Neutrophil (primary cell): ENCODE measurements at regions not wholly inside any gene's neighbourhood (a gene's known extent, or its start where the extent isn't known, plus 50 kb on each side); places are given as distances from the start of the nearest gene placed in this dataset.

Experiments used
- H3K27ac ChIP-seq: fragments of 200-600 bp; sonication (generic); 2 replicates; pipeline ENCODE4 v1.5.1; 2016; ENCODE audit warnings: mild to moderate bottlenecking, moderate library complexity
- H3K27me3 ChIP-seq: fragments of 200-600 bp; sonication (generic); 2 replicates; pipeline ENCODE4 v1.6.0; 2016; ENCODE audit warnings: mild to moderate bottlenecking
- H3K36me3 ChIP-seq: fragments of 200-600 bp; sonication (generic); 2 replicates; pipeline ENCODE4 v1.5.1; 2017
- H3K4me1 ChIP-seq, 2 experiments: fragments of 200-600 bp in 1 of 2; sonication (generic) in 1 of 2; 1 replicate in 1 of 2; 2 replicates in 1 of 2; pipeline versions ENCODE4 v1.5.1 to v1.6.1; 2013 to 2016; ENCODE audit warnings: low read depth in 1 of 2, low read length in 1 of 2, mild to moderate bottlenecking in 1 of 2, moderate library complexity in 1 of 2; ENCODE audit not compliant: control insufficient read depth in 1 of 2, insufficient read depth in 1 of 2
- H3K4me3 ChIP-seq, 2 experiments: fragments of 200-600 bp in 1 of 2; sonication (generic) in 1 of 2; 1 replicate in 1 of 2; 2 replicates in 1 of 2; pipeline ENCODE4 v1.5.1; 2013 to 2016; ENCODE audit warnings: low read depth in 1 of 2, low read length in 1 of 2, mild to moderate bottlenecking in 1 of 2, moderate library complexity in 1 of 2
- H3K9me3 ChIP-seq: fragments of 200-600 bp; sonication (generic); 2 replicates; pipeline ENCODE4 v1.5.1; 2016
- TF ChIP-seq, protein P1 (sequence below): fragments of 200-600 bp; sonication (generic); IDR thresholded peaks from 2 replicates; pipeline ENCODE4 v1.5.1; 2016; ENCODE audit warnings: antibody characterized with exemption

DNA sequence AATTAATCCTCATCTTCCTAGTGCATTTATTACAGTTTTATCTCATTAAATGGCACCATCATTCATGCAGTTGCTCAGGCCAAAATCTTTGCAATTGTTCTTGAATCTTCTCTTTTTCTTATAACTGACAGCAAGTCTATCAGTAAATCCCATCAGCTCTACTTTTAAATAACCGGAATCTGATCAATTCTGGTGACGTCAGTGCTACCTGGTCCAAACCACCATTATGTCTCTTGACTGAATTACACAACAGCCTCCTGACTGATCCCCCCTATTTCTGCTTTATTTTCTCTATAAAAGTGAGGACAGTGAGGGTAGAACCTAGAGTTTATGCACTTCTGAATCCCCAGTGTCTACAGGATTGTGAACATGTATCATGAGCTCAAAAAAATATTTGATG, 787.4 kb downstream of the AACS start:
- Histone ChIP-seq H3K27me3 (no peaks in the 10 kb centered on the region), H3K9me3 (no peaks in the 10 kb centered on the region), H3K4me3 (no peak overlapping the region), H3K27ac (no peak overlapping the region), H3K4me1 (no peaks in the 10 kb centered on the region), H3K36me3 (no peaks in the 10 kb centered on the region)
- TF ChIP-seq, protein P1, sequence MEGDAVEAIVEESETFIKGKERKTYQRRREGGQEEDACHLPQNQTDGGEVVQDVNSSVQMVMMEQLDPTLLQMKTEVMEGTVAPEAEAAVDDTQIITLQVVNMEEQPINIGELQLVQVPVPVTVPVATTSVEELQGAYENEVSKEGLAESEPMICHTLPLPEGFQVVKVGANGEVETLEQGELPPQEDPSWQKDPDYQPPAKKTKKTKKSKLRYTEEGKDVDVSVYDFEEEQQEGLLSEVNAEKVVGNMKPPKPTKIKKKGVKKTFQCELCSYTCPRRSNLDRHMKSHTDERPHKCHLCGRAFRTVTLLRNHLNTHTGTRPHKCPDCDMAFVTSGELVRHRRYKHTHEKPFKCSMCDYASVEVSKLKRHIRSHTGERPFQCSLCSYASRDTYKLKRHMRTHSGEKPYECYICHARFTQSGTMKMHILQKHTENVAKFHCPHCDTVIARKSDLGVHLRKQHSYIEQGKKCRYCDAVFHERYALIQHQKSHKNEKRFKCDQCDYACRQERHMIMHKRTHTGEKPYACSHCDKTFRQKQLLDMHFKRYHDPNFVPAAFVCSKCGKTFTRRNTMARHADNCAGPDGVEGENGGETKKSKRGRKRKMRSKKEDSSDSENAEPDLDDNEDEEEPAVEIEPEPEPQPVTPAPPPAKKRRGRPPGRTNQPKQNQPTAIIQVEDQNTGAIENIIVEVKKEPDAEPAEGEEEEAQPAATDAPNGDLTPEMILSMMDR = no peak

DNA sequence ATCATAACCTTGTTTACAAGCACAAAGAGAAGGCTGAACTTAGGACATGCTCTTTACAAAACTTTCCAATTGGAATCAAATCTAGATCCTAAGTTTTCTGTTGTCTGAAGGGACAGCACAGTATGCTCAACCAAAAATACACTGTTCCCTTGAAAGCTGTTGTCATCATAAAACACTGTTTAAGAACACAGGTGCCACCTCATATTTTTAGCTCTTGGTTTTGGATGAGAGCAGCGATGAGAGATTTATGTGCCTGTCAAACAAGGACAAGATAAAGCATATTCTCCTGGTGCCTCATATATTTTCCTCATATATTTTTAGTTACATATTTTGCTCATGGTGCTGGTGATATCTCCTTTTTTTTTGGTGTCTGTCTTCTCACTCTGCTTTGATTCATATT, 788.4 kb downstream of the AACS start:
- Histone ChIP-seq H3K27me3 (no peaks in the 10 kb centered on the region), H3K4me1 (no peaks in the 10 kb centered on the region), H3K27ac (no peak overlapping the region), H3K9me3 (no peaks in the 10 kb centered on the region), H3K36me3 (no peaks in the 10 kb centered on the region), H3K4me3 (no peak overlapping the region)
- TF ChIP-seq, protein P1 = no peak

DNA sequence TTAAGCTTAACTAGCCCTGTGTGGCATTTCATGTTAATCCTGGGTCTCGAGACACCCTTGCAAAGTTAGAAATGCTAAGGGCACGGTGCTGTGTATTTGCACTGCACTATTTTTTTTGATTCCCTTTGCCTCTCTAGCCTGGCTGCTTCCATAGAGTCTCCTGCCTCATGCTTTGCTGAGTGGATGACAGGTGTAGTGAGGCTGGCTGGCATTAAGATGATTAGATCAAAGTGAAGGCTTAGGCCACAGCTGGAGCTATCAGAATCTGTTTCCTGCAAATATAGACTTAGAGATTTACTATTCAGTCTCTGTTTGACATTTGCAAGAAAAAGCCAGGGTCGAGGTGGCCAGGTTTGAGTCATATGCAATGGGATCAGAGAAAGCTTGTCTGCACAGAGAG, 791.1 kb downstream of the AACS start:
- TF ChIP-seq, protein P1 = no peak
- Histone ChIP-seq H3K36me3 (no peaks in the 10 kb centered on the region), H3K4me3 (no peak overlapping the region), H3K27ac (no peak overlapping the region), H3K27me3 (peaks cover 7% of the 10 kb centered on the region), H3K9me3 (no peaks in the 10 kb centered on the region), H3K4me1 (no peaks in the 10 kb centered on the region)

DNA sequence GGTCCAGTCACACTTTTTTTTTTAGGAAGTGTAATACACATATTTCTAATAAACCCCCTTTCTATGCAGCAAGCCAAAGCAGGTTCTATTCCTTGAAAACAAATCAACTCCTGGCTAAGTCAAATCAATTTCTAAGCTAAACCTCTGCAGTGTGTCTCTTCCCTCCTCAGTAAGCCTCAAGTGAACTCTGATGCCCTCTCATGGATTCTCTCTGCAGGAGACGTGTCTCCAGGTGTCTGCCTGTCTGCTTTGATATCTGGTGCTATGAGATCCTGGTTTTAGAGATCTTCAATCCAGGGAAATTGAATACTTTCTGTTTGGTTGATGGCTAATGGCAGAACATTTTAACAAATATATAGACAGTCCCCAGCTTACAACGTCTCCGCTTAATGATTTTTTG, 791.7 kb downstream of the AACS start:
- H3K9me3 ChIP-seq = no peaks in the 10 kb centered on the region
- no peak overlapping the region for H3K4me3 ChIP-seq
- TF ChIP-seq, protein P1 = no peak
- H3K27ac ChIP-seq = no peak overlapping the region
- peaks cover 12% of the 10 kb centered on the region for H3K27me3 ChIP-seq
- no peaks in the 10 kb centered on the region for H3K36me3 ChIP-seq
- H3K4me1 ChIP-seq = no peaks in the 10 kb centered on the region

DNA sequence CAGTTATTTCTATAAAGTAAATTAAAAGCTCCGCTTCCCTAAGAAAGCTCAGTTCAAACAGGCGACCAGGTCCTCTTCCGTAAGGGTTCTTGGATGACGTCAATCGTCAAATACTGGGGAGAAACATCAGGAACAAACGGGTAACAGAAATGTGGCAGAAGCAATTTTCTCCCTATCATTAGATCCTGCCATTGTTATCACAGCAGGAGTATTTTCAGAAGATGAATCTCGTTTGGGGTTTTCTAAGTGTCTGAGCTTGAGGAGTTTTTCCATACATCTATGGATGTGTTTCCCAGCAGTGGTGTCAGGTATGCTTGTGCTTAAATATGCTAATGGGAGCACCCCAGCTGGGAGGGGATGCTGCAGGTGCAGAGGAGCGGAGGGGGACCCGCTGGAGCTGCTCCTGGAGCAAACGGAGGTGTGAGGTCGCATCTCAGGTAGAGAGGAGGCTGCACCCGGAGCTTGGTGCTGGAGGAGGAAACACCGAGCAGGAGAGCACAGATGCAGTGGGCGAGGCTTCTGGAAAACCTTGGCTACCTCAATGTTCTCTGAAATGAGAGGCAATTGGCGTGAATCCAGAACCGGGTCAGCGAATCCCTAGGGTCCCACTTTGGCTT, 795.5 kb downstream of the AACS start:
- Histone ChIP-seq H3K36me3 (no peaks in the 10 kb centered on the region), H3K4me3 (no peak overlapping the region), H3K9me3 (no peaks in the 10 kb centered on the region), H3K27ac (no peak overlapping the region), H3K27me3 (peaks cover 13% of the 10 kb centered on the region), H3K4me1 (no peaks in the 10 kb centered on the region)
- TF ChIP-seq, protein P1 = no peak
